ENCODE measurements at regions not wholly inside any gene's neighbourhood (a gene's known extent, or its start where the extent isn't known, plus 50 kb on each side); places are given as distances from the start of the nearest gene placed in this dataset.

GRCh38 chr10:111148440-111148839 is 71.6 kb downstream of the ADRA2A start:
- TF ChIP-seq, protein P1, sequence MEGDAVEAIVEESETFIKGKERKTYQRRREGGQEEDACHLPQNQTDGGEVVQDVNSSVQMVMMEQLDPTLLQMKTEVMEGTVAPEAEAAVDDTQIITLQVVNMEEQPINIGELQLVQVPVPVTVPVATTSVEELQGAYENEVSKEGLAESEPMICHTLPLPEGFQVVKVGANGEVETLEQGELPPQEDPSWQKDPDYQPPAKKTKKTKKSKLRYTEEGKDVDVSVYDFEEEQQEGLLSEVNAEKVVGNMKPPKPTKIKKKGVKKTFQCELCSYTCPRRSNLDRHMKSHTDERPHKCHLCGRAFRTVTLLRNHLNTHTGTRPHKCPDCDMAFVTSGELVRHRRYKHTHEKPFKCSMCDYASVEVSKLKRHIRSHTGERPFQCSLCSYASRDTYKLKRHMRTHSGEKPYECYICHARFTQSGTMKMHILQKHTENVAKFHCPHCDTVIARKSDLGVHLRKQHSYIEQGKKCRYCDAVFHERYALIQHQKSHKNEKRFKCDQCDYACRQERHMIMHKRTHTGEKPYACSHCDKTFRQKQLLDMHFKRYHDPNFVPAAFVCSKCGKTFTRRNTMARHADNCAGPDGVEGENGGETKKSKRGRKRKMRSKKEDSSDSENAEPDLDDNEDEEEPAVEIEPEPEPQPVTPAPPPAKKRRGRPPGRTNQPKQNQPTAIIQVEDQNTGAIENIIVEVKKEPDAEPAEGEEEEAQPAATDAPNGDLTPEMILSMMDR (IDR thresholded peaks at IDR 0.05) = no peak
- TF ChIP-seq POLR2A (IDR thresholded peaks at IDR 0.05) = no peak
